Lower leg skin (tissue), 3 donors: ENCODE measurements at regions not wholly inside any gene's neighbourhood (a gene's known extent, or its start where the extent isn't known, plus 50 kb on each side); places are given as distances from the start of the nearest gene placed in this dataset.

Experiments
- CTCF ChIP-seq, 3 donors: fragments of 450-650 bp; IDR thresholded peaks; one replicate each; pipeline ENCODE4 v1.5.1; 2016; ENCODE audit warnings: antibody characterized with exemption in 3 of 3, mild to moderate bottlenecking in 3 of 3, moderate library complexity in 2 of 3
- POLR2A ChIP-seq, 2 donors: fragments of 450-650 bp; IDR thresholded peaks; one replicate each; pipeline ENCODE4 v1.6.1; 2016 to 2017; ENCODE audit warnings: antibody characterized with exemption in 2 of 2, mild to moderate bottlenecking in 1 of 2, moderate library complexity in 1 of 2

GRCh38 chr13:106986687-106987426 is 418.9 kb upstream of the ARGLU1 start:
- TF ChIP-seq CTCF (IDR thresholded peaks at IDR 0.05) = no peak
- no peak for TF ChIP-seq POLR2A (IDR thresholded peaks at IDR 0.05)
